RWPE2 (cell line): ENCODE measurements at regions not wholly inside any gene's neighbourhood (a gene's known extent, or its start where the extent isn't known, plus 50 kb on each side); places are given as distances from the start of the nearest gene placed in this dataset.

Experiments used
- ATAC-seq: fragments of 200-7000 bp; cut with Tn5 transposase; 3 replicates; pipeline ENCODE4 v1.9.1; 2021; ENCODE audit warnings: low read depth
- DNase-seq: peaks from one replicate; pipeline ENCODE4 v3.0.0-alpha.2; 2020; ENCODE audit warnings: low spot score
- H3K27ac ChIP-seq: fragments of 450-650 bp; 2 replicates; pipeline ENCODE4 v1.5.1; 2017; ENCODE audit warnings: mild to moderate bottlenecking; ENCODE audit not compliant: poor library complexity, severe bottlenecking
- H3K27me3 ChIP-seq: fragments of 250-450 bp; sonication (Bioruptor Pico); 2 replicates; pipeline ENCODE4 v1.5.1; 2021; ENCODE audit warnings: mild to moderate bottlenecking, moderate library complexity; ENCODE audit not compliant: insufficient read depth, poor library complexity, severe bottlenecking
- H3K36me3 ChIP-seq: fragments of 250-450 bp; sonication (Bioruptor Pico); 2 replicates; pipeline ENCODE4 v1.5.1; 2020; ENCODE audit warnings: low read depth, mild to moderate bottlenecking, moderate library complexity
- H3K4me1 ChIP-seq: fragments of 250-450 bp; sonication (Bioruptor Pico); 2 replicates; pipeline ENCODE4 v1.5.1; 2021; ENCODE audit warnings: mild to moderate bottlenecking, moderate library complexity; ENCODE audit not compliant: insufficient read depth, poor library complexity, severe bottlenecking
- H3K4me3 ChIP-seq: fragments of 250-450 bp; sonication (Bioruptor Pico); 2 replicates; pipeline ENCODE4 v1.5.1; 2021; ENCODE audit warnings: mild to moderate bottlenecking, moderate library complexity; ENCODE audit not compliant: severe bottlenecking
- H3K9me3 ChIP-seq: fragments of 250-450 bp; sonication (Bioruptor Pico); 2 replicates; pipeline ENCODE4 v1.5.1; 2021; ENCODE audit warnings: mild to moderate bottlenecking, moderate library complexity; ENCODE audit not compliant: severe bottlenecking
- TF ChIP-seq, protein P1 (sequence below): fragments of 450-650 bp; IDR thresholded peaks from one replicate; pipeline ENCODE4 v1.5.1; 2017; ENCODE audit warnings: mild to moderate bottlenecking, moderate library complexity; ENCODE audit not compliant: poor library complexity, severe bottlenecking

DNA sequence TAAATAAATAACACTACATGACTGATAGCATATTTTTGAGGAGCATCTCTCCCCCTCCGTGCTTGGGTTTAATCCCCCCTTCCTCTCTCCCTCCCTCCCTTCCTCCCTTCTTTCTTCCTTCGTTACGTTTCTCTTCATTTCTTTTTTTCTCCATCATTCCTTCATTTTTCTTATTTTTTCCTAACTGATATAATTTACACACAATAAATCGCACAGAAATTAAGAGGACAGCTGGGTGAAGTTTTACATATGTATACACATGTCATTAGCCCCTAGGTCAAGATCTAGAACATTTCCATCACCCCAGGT, 51.4 kb upstream of the EZR start:
- DNase-seq (no peak), ATAC-seq (no peak)
- no peaks in the 10 kb centered on the region for H3K27me3 ChIP-seq
- H3K27ac ChIP-seq, result peak overlapping the region; percentile 77
- H3K4me1 ChIP-seq, result peaks cover 13% of the 10 kb centered on the region
- no peak overlapping the region for H3K4me3 ChIP-seq
- H3K9me3 ChIP-seq, result no peaks in the 10 kb centered on the region
- TF ChIP-seq, protein P1, sequence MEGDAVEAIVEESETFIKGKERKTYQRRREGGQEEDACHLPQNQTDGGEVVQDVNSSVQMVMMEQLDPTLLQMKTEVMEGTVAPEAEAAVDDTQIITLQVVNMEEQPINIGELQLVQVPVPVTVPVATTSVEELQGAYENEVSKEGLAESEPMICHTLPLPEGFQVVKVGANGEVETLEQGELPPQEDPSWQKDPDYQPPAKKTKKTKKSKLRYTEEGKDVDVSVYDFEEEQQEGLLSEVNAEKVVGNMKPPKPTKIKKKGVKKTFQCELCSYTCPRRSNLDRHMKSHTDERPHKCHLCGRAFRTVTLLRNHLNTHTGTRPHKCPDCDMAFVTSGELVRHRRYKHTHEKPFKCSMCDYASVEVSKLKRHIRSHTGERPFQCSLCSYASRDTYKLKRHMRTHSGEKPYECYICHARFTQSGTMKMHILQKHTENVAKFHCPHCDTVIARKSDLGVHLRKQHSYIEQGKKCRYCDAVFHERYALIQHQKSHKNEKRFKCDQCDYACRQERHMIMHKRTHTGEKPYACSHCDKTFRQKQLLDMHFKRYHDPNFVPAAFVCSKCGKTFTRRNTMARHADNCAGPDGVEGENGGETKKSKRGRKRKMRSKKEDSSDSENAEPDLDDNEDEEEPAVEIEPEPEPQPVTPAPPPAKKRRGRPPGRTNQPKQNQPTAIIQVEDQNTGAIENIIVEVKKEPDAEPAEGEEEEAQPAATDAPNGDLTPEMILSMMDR, result no peak
- no peaks in the 10 kb centered on the region for H3K36me3 ChIP-seq

DNA sequence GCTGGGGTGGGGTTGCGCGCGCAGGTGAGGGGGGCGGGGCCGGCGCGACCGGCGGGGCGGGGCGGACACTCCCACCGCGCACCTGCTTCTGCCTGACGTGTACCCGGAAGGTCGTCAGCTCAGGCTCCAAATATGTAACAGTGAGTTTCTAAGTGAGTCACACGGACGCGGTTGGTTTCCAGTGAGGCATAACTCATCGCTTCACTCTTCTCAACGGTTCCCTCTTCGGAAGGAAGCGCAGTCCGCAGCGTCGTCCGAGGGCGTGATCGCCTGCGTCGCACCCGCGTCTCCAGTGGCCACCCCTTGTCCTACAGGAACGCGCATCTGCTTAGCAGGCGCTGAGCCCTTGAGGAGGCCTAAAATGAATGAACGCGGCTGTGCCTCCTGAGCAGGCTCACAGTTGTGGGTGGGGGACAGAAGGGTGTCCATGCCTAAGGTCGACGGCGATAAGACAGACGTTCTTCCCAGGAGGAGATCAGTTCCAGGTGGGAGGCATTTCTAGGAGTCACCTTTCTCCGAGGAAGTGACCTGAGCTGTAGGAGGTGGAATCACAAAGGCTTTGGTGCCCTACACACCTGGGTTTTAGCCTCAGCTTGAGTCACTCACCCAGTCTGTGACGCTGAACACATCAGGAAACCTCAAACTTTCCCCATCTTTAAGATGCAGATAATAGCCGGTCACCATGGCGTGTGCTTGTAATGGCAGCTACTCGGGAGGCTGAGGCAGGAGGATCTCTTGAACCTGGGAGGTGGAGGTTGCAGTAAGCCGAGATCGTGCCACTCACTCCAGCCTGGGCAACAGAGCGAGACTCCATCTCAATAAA, 50.9 kb upstream of the EZR start:
- no peaks in the 10 kb centered on the region for H3K9me3 ChIP-seq
- TF ChIP-seq, protein P1, result no peak
- peak overlapping the region; percentile 13 for H3K4me3 ChIP-seq
- H3K4me1 ChIP-seq, result peaks cover 13% of the 10 kb centered on the region
- ATAC-seq (peak; percentile 95), DNase-seq (peak; percentile 94)
- H3K36me3 ChIP-seq, result no peaks in the 10 kb centered on the region
- H3K27ac ChIP-seq, result peak overlapping the region; percentile 77
- H3K27me3 ChIP-seq, result no peaks in the 10 kb centered on the region

DNA sequence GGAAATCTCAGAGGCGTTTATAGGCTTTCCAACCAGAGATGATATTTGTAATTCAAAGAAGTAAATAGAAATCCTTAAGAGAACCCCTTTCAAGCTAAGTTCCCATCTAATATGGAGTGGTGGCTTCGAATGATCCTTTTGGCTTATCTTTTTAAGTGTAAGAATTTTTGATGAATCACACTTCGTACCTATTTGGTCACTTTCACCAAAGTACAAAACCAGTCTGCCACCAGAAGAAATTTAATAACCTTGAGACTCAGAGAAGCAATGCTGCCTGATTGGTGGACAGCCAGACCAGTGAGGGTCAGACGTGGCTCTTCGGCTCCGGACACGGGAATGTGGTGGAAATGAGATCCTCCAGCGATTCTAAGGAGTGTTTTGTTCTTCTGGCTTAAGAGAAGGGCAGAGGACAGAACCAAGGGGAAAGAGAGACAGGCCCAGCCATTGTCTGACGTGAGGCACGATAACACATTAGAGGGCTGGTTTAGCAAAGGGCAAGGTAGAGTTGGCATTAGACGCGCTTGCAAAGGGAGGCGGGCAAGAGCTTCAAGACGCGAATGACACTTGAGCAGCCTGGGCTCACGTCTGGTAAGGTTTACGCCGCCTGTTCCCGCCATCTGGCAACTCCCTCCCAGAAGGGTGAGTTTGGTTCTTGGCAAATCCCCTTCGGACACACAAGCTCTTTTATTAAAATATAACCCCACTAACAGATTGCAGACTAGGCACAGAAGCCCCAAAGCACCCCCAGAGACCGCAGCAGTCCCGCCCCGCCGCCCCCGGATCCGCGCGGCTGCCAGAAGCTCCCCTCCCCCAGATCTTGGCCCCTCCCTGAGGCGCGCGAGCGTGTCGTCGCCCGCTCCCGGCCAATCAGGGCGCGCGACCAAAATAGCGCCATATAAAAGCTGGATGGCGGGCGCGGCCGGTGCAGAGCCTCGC, 50.0 kb upstream of the EZR start:
- TF ChIP-seq, protein P1, result no peak
- ATAC-seq (peak; percentile 55), DNase-seq (no peak)
- Histone ChIP-seq H3K4me1 (peaks cover 13% of the 10 kb centered on the region), H3K36me3 (no peaks in the 10 kb centered on the region), H3K9me3 (no peaks in the 10 kb centered on the region), H3K27ac (peak overlapping the region; percentile 77), H3K27me3 (no peaks in the 10 kb centered on the region), H3K4me3 (peak overlapping the region; percentile 31)
